GM12874 (cell line): ENCODE measurements at regions not wholly inside any gene's neighbourhood (a gene's known extent, or its start where the extent isn't known, plus 50 kb on each side); places are given as distances from the start of the nearest gene placed in this dataset.

Experiments
- CTCF ChIP-seq: IDR thresholded peaks from 2 replicates; pipeline ENCODE4 v1.5.1; 2011; ENCODE audit warnings: low read depth, mild to moderate bottlenecking, control low read depth, low read length, moderate library complexity; ENCODE audit not compliant: insufficient read depth

DNA sequence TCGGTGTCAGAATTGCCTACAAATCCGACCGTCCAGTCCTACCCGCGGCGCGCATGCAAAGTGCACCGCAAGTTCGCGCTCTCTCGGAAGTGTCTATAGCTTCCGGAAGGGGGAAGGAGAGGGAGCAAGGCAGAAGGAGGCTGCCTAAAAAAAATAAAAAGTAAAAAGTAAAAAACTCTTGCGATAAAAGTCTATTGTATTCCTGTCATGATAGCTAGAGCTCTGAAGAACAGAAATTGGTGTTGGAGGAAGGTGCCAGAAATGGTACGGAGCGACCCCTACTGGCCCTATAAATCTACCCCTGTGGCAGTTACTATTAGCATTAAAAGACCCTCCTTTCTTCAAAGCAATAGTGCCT lies 241.5 kb downstream of the KDM5D start:
- TF ChIP-seq CTCF, result peak; percentile 26; the same call in 1 of the 2 replicates

DNA sequence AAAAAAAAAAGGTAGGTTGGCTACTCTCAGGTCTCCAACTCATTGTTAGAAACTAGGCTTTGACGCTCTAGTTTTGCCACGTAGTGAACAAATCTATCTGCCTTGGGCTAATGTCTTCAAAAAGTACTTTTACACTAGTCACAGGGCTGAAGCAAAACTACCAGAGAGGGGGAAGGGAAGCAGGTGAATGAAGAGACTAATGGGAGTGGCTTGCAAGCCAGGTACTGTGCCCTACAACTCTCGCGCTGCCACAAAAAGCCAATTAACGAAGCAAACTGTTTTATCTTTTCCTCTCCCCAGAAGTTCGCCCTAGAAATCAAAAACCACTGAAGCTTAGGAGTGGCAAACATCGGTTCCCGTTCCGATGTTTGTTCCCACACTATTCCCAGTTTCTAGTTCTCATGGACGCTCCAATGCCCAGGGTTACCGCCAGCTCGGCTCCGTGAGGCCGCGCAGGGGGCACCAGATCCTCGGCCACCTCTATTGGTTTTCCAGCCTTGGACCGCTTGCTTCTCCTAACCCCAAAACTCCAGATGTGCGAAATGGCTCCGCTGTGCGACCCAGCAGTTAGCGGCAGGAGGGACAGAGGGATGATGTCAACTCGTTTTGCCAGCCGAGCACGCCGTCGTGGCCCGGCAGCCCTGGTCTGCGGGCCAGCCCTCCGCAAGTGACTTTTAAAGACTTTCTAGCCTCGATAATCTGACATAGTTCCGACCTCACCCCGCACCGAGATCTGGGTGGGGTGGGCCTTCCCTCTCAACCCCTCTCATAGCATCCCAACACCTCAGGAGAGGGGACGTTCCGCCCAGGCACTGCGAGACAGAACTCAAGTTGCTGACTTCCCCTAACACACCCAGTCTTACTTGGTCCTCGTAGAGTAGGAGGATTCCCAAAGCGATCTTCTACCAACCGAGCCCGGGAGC lies 242.1 kb downstream of the KDM5D start:
- no peak for TF ChIP-seq CTCF

DNA sequence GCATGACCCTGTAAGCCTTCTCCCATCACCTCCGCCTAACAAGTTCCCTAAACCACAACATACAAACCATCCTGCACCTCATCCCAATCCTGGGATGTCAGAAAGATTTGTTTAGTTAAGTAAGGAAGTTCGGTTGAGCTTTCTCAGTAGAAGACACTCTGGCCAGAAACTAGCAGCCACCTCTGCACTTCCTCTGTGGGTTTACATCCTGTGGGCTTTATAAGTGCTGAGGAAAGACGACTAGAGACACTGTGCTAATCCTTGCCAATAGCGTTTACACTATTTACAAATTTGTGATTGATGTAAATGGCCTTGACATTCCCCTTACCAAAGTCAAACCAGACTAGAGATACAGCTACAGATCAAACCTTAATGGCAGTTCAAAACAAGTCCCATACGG lies 246.0 kb downstream of the KDM5D start:
- no peak for TF ChIP-seq CTCF

GRCh38 chrY:19487494-19487893 lies 257.0 kb downstream of the KDM5D start:
- TF ChIP-seq CTCF, result no peak

DNA sequence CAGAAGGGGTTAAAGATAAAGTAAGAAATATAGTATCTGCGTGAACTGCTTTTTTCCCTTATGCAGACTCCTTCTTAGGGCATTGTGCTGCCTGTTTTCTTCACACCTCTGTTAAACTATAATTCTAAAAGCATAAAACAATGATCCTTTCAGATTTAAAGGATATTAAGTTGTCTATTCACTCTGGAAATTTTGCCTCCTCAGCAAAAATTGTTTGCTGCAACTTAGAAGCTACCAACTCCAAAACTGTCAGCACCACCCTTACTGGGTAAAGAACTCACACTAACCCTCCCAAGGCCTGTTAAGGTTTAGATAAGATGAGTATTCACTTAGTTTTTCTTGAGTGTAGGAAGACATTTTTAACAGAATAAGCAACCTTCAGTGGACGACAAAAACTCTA lies 259.5 kb downstream of the KDM5D start:
- TF ChIP-seq CTCF, result no peak

DNA sequence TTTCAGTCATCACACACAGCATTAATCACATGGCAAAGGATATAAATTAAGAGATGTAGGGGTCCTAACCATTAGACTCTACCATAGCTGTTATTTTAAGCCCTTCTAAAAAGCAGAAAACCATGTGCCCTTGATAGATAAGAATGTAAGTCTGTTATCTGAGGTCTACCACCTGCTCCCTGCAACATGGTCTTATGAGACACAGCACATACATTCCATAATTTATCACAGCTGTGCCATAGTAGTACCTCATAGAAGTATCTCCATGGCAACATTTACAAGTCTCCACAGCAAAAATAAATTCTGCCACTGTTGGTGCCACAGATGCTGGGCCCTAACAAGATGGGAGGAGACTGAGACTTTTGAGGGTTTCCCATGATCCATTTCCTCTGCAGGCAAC lies 265.4 kb downstream of the KDM5D start:
- TF ChIP-seq CTCF, result no peak

GRCh38 chrY:19477959-19478358 lies 266.6 kb downstream of the KDM5D start:
- TF ChIP-seq CTCF, result no peak
